Parathyroid adenoma (tissue), 2 donors: ENCODE measurements at regions not wholly inside any gene's neighbourhood (a gene's known extent, or its start where the extent isn't known, plus 50 kb on each side); places are given as distances from the start of the nearest gene placed in this dataset.

Experiments
- H2AFZ ChIP-seq: fragments of 300-600 bp; sonication (generic); one replicate; pipeline ENCODE4 v1.7.0; 2017; ENCODE audit warnings: antibody characterized with exemption, mild to moderate bottlenecking
- H3K27ac ChIP-seq: fragments of 300-600 bp; sonication (generic); one replicate; pipeline ENCODE4 v1.7.0; 2017
- H3K27me3 ChIP-seq: fragments of 300-600 bp; sonication (generic); one replicate; pipeline ENCODE4 v1.7.0; 2017; ENCODE audit warnings: low read length; ENCODE audit not compliant: control insufficient read depth, insufficient read depth
- H3K36me3 ChIP-seq: fragments of 300-600 bp; sonication (generic); one replicate; pipeline ENCODE4 v1.7.0; 2017; ENCODE audit warnings: low read length; ENCODE audit not compliant: control insufficient read depth, insufficient read depth
- H3K4me1 ChIP-seq: fragments of 300-600 bp; sonication (generic); one replicate; pipeline ENCODE4 v1.7.0; 2017; ENCODE audit warnings: control low read depth
- H3K4me2 ChIP-seq: fragments of 300-600 bp; sonication (generic); one replicate; pipeline ENCODE4 v1.7.0; 2017; ENCODE audit warnings: low read length
- H3K4me3 ChIP-seq: fragments of 300-600 bp; sonication (generic); one replicate; pipeline ENCODE4 v1.7.0; 2017; ENCODE audit warnings: low read depth, low read length
- H3K79me2 ChIP-seq: fragments of 300-600 bp; sonication (generic); one replicate; pipeline ENCODE4 v1.7.0; 2017; ENCODE audit warnings: control low read depth
- H3K9ac ChIP-seq: fragments of 300-600 bp; sonication (generic); one replicate; pipeline ENCODE4 v1.7.0; 2017; ENCODE audit warnings: mild to moderate bottlenecking
- H3K9me3 ChIP-seq: fragments of 300-600 bp; sonication (generic); one replicate; pipeline ENCODE4 v1.7.0; 2017; ENCODE audit warnings: low read length; ENCODE audit not compliant: control insufficient read depth
- TF ChIP-seq, protein P1 (sequence below): fragments of 300-600 bp; sonication (generic); IDR thresholded peaks from one replicate; pipeline ENCODE4 v1.7.0; 2017; ENCODE audit warnings: antibody characterized with exemption, mild to moderate bottlenecking
- donor health status: primary hyperparathyroidism.

DNA sequence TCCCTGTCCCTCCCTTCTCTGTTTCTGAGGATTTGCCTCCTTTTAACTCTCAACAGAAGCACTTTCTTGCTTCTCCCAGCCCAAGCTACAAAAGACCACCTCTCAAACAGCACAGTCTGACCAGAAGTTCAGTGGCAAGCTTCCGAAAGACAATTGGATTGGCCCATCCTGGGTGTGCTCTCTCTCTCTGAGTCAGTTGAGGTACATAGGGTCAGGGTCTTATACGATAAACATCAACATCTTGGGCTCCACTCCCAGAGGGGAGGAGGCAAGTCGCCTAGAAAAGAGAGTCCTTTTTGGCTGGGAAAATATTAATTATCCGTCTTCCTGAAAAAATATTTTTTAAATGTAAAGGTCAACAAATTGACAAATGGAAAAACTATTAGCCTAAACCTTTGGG lies 155.8 kb downstream of the TMCO5A start:
- H3K79me2 ChIP-seq = no peaks in the 10 kb centered on the region
- H2AFZ ChIP-seq = no peak overlapping the region
- no peaks in the 10 kb centered on the region for H3K4me1 ChIP-seq
- peak overlapping the region; percentile 32 for H3K27ac ChIP-seq
- TF ChIP-seq, protein P1, sequence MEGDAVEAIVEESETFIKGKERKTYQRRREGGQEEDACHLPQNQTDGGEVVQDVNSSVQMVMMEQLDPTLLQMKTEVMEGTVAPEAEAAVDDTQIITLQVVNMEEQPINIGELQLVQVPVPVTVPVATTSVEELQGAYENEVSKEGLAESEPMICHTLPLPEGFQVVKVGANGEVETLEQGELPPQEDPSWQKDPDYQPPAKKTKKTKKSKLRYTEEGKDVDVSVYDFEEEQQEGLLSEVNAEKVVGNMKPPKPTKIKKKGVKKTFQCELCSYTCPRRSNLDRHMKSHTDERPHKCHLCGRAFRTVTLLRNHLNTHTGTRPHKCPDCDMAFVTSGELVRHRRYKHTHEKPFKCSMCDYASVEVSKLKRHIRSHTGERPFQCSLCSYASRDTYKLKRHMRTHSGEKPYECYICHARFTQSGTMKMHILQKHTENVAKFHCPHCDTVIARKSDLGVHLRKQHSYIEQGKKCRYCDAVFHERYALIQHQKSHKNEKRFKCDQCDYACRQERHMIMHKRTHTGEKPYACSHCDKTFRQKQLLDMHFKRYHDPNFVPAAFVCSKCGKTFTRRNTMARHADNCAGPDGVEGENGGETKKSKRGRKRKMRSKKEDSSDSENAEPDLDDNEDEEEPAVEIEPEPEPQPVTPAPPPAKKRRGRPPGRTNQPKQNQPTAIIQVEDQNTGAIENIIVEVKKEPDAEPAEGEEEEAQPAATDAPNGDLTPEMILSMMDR = no peak
- H3K4me2 ChIP-seq = no peak overlapping the region
- no peaks in the 10 kb centered on the region for H3K27me3 ChIP-seq
- H3K4me3 ChIP-seq = no peak overlapping the region
- H3K36me3 ChIP-seq = no peaks in the 10 kb centered on the region
- no peaks in the 10 kb centered on the region for H3K9me3 ChIP-seq
- no peak overlapping the region for H3K9ac ChIP-seq

DNA sequence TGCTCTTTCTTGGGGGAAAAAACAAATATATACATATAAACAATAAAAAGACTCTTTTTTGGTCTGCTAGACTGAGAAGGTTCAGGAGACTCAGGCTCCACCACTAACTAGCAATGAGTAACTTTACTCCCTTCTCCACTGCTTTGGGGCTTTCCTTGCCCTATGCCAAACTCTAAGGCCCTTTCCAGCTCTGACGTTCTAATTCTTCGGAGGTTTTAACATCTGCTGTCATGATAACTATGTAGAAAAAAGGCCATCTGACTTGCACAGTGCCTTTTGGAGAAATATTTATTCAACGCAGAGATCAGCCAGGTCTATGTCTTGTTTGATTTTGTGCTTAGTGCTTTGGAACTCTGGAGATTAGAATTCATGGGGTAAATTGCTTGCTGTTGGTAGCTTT lies 156.2 kb downstream of the TMCO5A start:
- Histone ChIP-seq H2AFZ (no peak overlapping the region), H3K27me3 (no peaks in the 10 kb centered on the region), H3K79me2 (no peaks in the 10 kb centered on the region), H3K9ac (no peak overlapping the region), H3K9me3 (no peaks in the 10 kb centered on the region), H3K27ac (no peak overlapping the region), H3K4me1 (no peaks in the 10 kb centered on the region), H3K36me3 (no peaks in the 10 kb centered on the region), H3K4me2 (no peak overlapping the region), H3K4me3 (no peak overlapping the region)
- TF ChIP-seq, protein P1 = no peak

DNA sequence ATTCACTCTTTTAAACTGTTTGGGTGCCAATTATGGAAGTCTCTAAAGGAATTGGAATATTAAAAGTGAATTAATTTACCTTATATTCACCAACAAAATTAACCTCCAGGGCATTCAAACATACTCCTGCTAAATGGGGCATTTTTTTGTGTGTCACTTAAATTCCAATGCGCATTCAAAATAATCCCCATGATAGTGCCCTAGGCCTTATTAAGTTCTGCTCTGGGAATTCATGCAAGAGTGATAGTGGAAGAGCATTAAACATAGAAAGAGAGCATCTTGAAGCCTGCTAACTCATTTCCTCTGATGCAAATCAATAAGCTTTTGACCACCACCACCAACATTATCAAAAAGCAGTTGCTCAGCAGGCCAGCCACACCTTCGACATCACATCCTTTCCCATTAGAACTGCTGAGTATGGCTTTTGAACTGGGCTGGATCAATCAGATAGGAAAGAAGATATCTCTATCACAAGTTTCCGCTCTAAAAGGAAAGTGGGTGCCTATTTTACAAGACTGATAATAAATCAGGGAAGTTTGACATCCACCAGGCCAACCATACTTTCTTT lies 156.7 kb downstream of the TMCO5A start:
- Histone ChIP-seq H3K4me2 (no peak overlapping the region), H3K9me3 (no peaks in the 10 kb centered on the region), H3K27ac (no peak overlapping the region), H2AFZ (no peak overlapping the region), H3K79me2 (no peaks in the 10 kb centered on the region), H3K4me3 (no peak overlapping the region), H3K36me3 (no peaks in the 10 kb centered on the region), H3K9ac (no peak overlapping the region), H3K4me1 (no peaks in the 10 kb centered on the region), H3K27me3 (no peaks in the 10 kb centered on the region)
- TF ChIP-seq, protein P1 = no peak

DNA sequence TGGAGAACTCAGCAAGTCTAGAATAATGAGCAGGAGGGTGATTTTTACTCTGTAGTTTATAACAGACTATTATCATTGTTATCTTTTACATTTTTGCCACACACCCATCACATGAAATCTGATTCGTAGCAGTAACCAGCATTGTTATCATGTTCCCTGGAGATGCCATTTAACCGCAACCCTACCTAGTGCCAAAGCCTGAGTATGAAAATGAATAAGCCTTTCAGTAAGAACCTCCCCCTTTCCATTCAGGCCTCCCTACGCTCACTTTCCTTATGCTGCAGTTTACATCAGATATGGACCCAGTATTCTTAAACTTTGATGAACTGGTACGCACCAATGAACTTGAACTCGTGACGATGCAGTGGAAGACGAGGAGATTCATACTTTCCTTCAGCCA lies 158.7 kb upstream of the SPRED1 start:
- Histone ChIP-seq H3K79me2 (no peaks in the 10 kb centered on the region), H3K36me3 (no peaks in the 10 kb centered on the region), H3K4me3 (no peak overlapping the region), H2AFZ (no peak overlapping the region), H3K9ac (no peak overlapping the region), H3K4me1 (no peaks in the 10 kb centered on the region), H3K4me2 (no peak overlapping the region), H3K27ac (no peak overlapping the region), H3K27me3 (no peaks in the 10 kb centered on the region), H3K9me3 (no peaks in the 10 kb centered on the region)
- TF ChIP-seq, protein P1 = no peak

DNA sequence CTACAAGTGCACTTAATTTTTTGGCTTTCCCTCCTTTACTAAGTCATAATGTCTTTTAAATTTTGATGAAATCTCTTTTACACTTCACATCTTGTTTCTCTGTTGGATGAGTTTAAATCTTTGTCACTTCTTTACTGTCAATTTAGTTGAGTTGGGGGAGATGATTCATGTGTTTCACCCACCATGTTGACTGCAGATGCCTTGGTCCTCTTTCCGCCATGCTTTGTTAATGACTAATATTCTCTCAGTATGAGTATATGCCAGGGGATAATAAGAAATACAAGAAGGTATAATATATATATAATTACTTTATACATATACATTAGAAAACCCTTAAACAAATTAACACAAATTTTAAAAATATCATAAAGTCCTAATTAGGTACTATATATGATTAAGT lies 149.7 kb upstream of the SPRED1 start:
- TF ChIP-seq, protein P1 = no peak
- Histone ChIP-seq H3K79me2 (no peaks in the 10 kb centered on the region), H3K36me3 (no peaks in the 10 kb centered on the region), H2AFZ (no peak overlapping the region), H3K4me2 (no peak overlapping the region), H3K9me3 (no peaks in the 10 kb centered on the region), H3K27ac (no peak overlapping the region), H3K9ac (no peak overlapping the region), H3K4me1 (no peaks in the 10 kb centered on the region), H3K4me3 (no peak overlapping the region), H3K27me3 (no peaks in the 10 kb centered on the region)
